ENCODE measurements at regions not wholly inside any gene's neighbourhood (a gene's known extent, or its start where the extent isn't known, plus 50 kb on each side); places are given as distances from the start of the nearest gene placed in this dataset.

DNA sequence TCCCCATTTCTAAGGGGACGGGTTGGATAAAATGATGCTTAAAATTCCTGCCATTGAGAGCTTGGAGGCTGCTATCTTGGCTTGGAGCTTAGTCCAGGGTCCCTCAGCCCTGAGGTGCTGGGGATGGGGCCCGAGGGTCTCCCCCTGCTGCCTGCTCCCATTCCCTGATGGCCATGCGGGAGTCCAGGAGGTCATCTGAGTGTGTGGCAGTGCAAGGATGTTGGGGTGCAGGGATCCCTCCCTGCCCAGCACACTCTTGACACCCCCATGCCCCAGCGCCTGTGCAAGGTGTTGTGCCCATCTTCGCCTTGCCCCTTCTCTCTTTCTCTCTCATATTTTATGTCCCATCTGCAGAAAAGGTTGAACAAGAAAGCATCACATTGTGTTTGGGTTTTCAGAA lies 90.4 kb downstream of the IRF8 start:
- BruUV-seq (replicated peaks) = no TSS peak
- Histone ChIP-seq H3K79me2 (ENCODE audit: control insufficient read depth, insufficient read depth, low read length) (peaks cover 11% of the 10 kb centered on the region), H3K4me1 (ENCODE audit: control insufficient read depth, insufficient read depth, low read length) (peaks cover 95% of the 10 kb centered on the region), H3K4me2 (ENCODE audit: control insufficient read depth, insufficient read depth) (peak overlapping the region; percentile 97), H3K4me3 (peak overlapping the region; percentile 4; the same call in 1 of the 2 replicates), H3K9ac (ENCODE audit: control insufficient read depth, insufficient read depth, low read length) (peak overlapping the region; percentile 86), H2AFZ (ENCODE audit: control insufficient read depth, low read depth, low read length) (no peak overlapping the region), H3K27ac (ENCODE audit: control insufficient read depth, insufficient read depth) (peak overlapping the region; percentile 100), H3K9me3 (replicated peaks; ENCODE audit: control insufficient read depth, insufficient read depth, low read length) (no peaks in the 10 kb centered on the region), H3K36me3 (ENCODE audit: control insufficient read depth in 2 of 2, insufficient read depth in 2 of 2, low read length in 1 of 2) (no peaks in the 10 kb centered on the region), H3K27me3 (replicated peaks in 1 of 2; ENCODE audit: control insufficient read depth in 2 of 2, insufficient read depth in 2 of 2, low read length in 1 of 2) (no peaks in the 10 kb centered on the region), H4K20me1 (ENCODE audit: control insufficient read depth, insufficient read depth) (no peaks in the 10 kb centered on the region)
- ChIA-PET RAD21 (ENCODE audit: unreplicated experiment) (interaction anchor here (0.7 to 8.2 kb wide), 17 partner anchors 8 to 173 kb away, joined by 3 to 194 read pairs (median 5); partner anchors contain the start of gene IRF8), POLR2A (interaction anchor here (1.2 to 3.4 kb wide), 11 partner anchors 9 to 90 kb away, joined by 3 to 16 read pairs (median 6); partner anchors contain the start of gene IRF8), SMC1A (ENCODE audit: uncharacterized antibody, unreplicated experiment) (interaction anchor here (0.6 to 18.6 kb wide), 13 partner anchors 11 to 171 kb away, joined by 3 to 338 read pairs (median 12); partner anchors contain the start of gene IRF8), CTCF (interaction anchor here (0.7 to 12.2 kb wide), 16 partner anchors 9 to 167 kb away, joined by 3 to 337 read pairs (median 12); partner anchors contain the start of gene IRF8)
- no peak for DNase-seq (ENCODE audit: low read depth, low spot score)
- TF ChIP-seq KLF5 (IDR thresholded peaks at IDR 0.05; ENCODE audit: partially characterized antibody) (no peak), CHD2 (IDR thresholded peaks at IDR 0.05; ENCODE audit: borderline replicate concordance, low read depth, low read length) (no peak), POLR2AphosphoS2 (IDR thresholded peaks at IDR 0.05; ENCODE audit: low read depth, low read length) (no peak), TBL1XR1 (IDR thresholded peaks at IDR 0.05; ENCODE audit: low read depth, low read length) (no peak), MYB (IDR thresholded peaks at IDR 0.05; ENCODE audit: borderline replicate concordance, low read depth, low read length) (no peak), EZH2 (IDR thresholded peaks at IDR 0.05; ENCODE audit: borderline replicate concordance, control insufficient read depth, low read depth, low read length) (no peak), TCF7 (IDR thresholded peaks at IDR 0.05; ENCODE audit: borderline replicate concordance) (no peak), ZNF207 (IDR thresholded peaks at IDR 0.05; ENCODE audit: borderline replicate concordance) (no peak), IKZF2 (IDR thresholded peaks at IDR 0.05) (no peak), LARP7 (IDR thresholded peaks at IDR 0.05) (no peak; the same call in 1 of the 2 replicates), ZBED1 (IDR thresholded peaks at IDR 0.05; ENCODE audit: borderline replicate concordance) (no peak), TAF1 (IDR thresholded peaks at IDR 0.05; ENCODE audit: borderline replicate concordance, low read depth, low read length) (no peak)
- TF ChIP-seq, protein P1, sequence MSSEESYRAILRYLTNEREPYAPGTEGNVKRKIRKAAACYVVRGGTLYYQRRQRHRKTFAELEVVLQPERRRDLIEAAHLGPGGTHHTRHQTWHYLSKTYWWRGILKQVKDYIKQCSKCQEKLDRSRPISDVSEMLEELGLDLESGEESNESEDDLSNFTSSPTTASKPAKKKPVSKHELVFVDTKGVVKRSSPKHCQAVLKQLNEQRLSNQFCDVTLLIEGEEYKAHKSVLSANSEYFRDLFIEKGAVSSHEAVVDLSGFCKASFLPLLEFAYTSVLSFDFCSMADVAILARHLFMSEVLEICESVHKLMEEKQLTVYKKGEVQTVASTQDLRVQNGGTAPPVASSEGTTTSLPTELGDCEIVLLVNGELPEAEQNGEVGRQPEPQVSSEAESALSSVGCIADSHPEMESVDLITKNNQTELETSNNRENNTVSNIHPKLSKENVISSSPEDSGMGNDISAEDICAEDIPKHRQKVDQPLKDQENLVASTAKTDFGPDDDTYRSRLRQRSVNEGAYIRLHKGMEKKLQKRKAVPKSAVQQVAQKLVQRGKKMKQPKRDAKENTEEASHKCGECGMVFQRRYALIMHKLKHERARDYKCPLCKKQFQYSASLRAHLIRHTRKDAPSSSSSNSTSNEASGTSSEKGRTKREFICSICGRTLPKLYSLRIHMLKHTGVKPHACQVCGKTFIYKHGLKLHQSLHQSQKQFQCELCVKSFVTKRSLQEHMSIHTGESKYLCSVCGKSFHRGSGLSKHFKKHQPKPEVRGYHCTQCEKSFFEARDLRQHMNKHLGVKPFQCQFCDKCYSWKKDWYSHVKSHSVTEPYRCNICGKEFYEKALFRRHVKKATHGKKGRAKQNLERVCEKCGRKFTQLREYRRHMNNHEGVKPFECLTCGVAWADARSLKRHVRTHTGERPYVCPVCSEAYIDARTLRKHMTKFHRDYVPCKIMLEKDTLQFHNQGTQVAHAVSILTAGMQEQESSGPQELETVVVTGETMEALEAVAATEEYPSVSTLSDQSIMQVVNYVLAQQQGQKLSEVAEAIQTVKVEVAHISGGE (CRISPR knock-in tag; IDR thresholded peaks at IDR 0.05) = no peak
- no peak for ATAC-seq
- 37% methylated on average over 4 of the region's 5 CpGs for WGBS (ENCODE audit: insufficient coverage, insufficient replicate concordance, low lambda C conversion rate, missing lambda C conversion rate)
- intact Hi-C loops (cut with micrococcal nuclease; ENCODE audit: unreplicated experiment) (loop anchor here (2.0 kb wide), 2 partner anchors 43 to 87 kb away; no protein-coding TSS in a partner anchor), in situ Hi-C loops (cut with MboI) (loop anchor here (5.0 kb wide), 1 partner anchor 167 kb away; no protein-coding TSS in a partner anchor)
- no peak for FAIRE-seq

All from GM12878 (cell line).